Endothelial cell of umbilical vein (primary cell): ENCODE measurements at regions not wholly inside any gene's neighbourhood (a gene's known extent, or its start where the extent isn't known, plus 50 kb on each side); places are given as distances from the start of the nearest gene placed in this dataset.

Experiments
- BruUV-seq: library from RNA; stranded (reverse); fragments of 400-500 nt; replicated peaks from 2 replicates; lab custom pipeline; 2021; lab: Mats Ljungman, UMichigan
- CTCF ChIA-PET: fragments of 300-600, 350-600 bp; sonication (Branson Sonifier 250); formaldehyde crosslinking; loops from one replicate; lab custom pipeline; 2021; ENCODE audit warnings: antibody characterized with exemption, inconsistent platforms; lab: Charles Lee
- POLR2A ChIA-PET: fragments of 300-600, 350-600 bp; sonication (Branson Sonifier 250); formaldehyde crosslinking; loops from one replicate; lab custom pipeline; 2021; ENCODE audit warnings: antibody characterized with exemption, inconsistent platforms; lab: Charles Lee
- DNase-seq: peaks from one replicate; pipeline ENCODE4 v3.0.0-alpha.2; 2011; ENCODE audit warnings: low read depth, low spot score
- FAIRE-seq: peaks from 2 replicates; lab custom pipeline; 2011; peaks lifted over from hg19 to GRCh38; lab: Jason Lieb, UNC
- H2AFZ ChIP-seq: 2 replicates; pipeline ENCODE4 v1.6.0; 2012; ENCODE audit warnings: low read depth, low read length, control low read depth, inconsistent platforms
- H3K27ac ChIP-seq: 2 replicates; pipeline ENCODE4 v1.5.1; 2011; ENCODE audit warnings: low read depth, mild to moderate bottlenecking, control low read depth, low read length, moderate library complexity; ENCODE audit not compliant: insufficient read depth
- H3K27me3 ChIP-seq, 2 experiments: 2 replicates each; pipeline versions ENCODE4 v1.6.0 to v1.6.1; 2011; ENCODE audit warnings: low read length in 2 of 2, mixed read lengths in 1 of 2; ENCODE audit not compliant: control insufficient read depth in 2 of 2, insufficient read depth in 2 of 2
- H3K36me3 ChIP-seq, 2 experiments: 2 replicates in 1 of 2; 3 replicates in 1 of 2; pipeline ENCODE4 v1.5.1; 2011; ENCODE audit warnings: low read length in 2 of 2, mild to moderate bottlenecking in 1 of 2, moderate library complexity in 1 of 2; ENCODE audit not compliant: control insufficient read depth in 2 of 2, insufficient read depth in 2 of 2; ENCODE audit errors: extremely low read depth in 1 of 2
- H3K4me1 ChIP-seq: 3 replicates; pipeline ENCODE4 v1.5.1; 2011; ENCODE audit warnings: mild to moderate bottlenecking, low read length; ENCODE audit not compliant: control insufficient read depth, insufficient read depth; ENCODE audit errors: extremely low read depth
- H3K4me2 ChIP-seq: 2 replicates; pipeline ENCODE4 v1.6.1; 2011; ENCODE audit warnings: low read length, control low read depth, mixed read lengths; ENCODE audit not compliant: insufficient read depth
- H3K4me3 ChIP-seq, 3 experiments: fragments of 200-600 bp in 1 of 3; sonication (generic), shearing (Covaris generic) in 1 of 3; replicated peaks in 1 of 3; 2 replicates each; pipeline ENCODE4 v1.5.1; 2011 to 2016; ENCODE audit warnings: control low read depth in 3 of 3, low read length in 3 of 3, mild to moderate bottlenecking in 2 of 3, inconsistent platforms in 1 of 3, low read depth in 1 of 3, moderate library complexity in 1 of 3; ENCODE audit not compliant: insufficient read depth in 1 of 3
- H3K79me2 ChIP-seq: 2 replicates; pipeline ENCODE4 v1.6.0; 2012; ENCODE audit warnings: low read length, inconsistent platforms; ENCODE audit not compliant: control insufficient read depth, insufficient read depth
- H3K9ac ChIP-seq: replicated peaks from 2 replicates; pipeline ENCODE3; 2011; ENCODE audit warnings: low read length, control low read depth; ENCODE audit not compliant: insufficient read depth; ENCODE audit errors: extremely low read depth
- H3K9me1 ChIP-seq: replicated peaks from 3 replicates; pipeline ENCODE4 v1.6.0; 2011; ENCODE audit warnings: mild to moderate bottlenecking, low read length; ENCODE audit not compliant: control insufficient read depth, insufficient read depth; ENCODE audit errors: extremely low read depth
- H3K9me3 ChIP-seq: replicated peaks from 2 replicates; pipeline ENCODE4 v1.5.1; 2012; ENCODE audit warnings: low read length, inconsistent platforms; ENCODE audit not compliant: control insufficient read depth, insufficient read depth
- H4K20me1 ChIP-seq: replicated peaks from 2 replicates; pipeline ENCODE3; 2011; ENCODE audit warnings: mild to moderate bottlenecking, low read length; ENCODE audit not compliant: control insufficient read depth, insufficient read depth; ENCODE audit errors: extremely low read depth
- EZH2 ChIP-seq: IDR thresholded peaks from 2 replicates; pipeline ENCODE4 v1.6.1; 2012; ENCODE audit warnings: borderline replicate concordance, low read depth, mild to moderate bottlenecking, moderate library complexity, low read length, inconsistent platforms; ENCODE audit not compliant: severe bottlenecking
- FOS ChIP-seq: IDR thresholded peaks from 2 replicates; pipeline ENCODE4 v1.6.1; 2011; ENCODE audit warnings: mild to moderate bottlenecking, low read length, moderate library complexity, borderline replicate concordance; ENCODE audit not compliant: insufficient read depth
- GATA2 ChIP-seq: IDR thresholded peaks from 2 replicates; pipeline ENCODE4 v1.7.0; 2011; ENCODE audit warnings: low read depth, mild to moderate bottlenecking, moderate library complexity, mixed read lengths, low read length; ENCODE audit not compliant: insufficient read length, insufficient read depth
- JUN ChIP-seq: IDR thresholded peaks from 2 replicates; pipeline ENCODE4 v1.6.1; 2011; ENCODE audit warnings: borderline replicate concordance, low read depth; ENCODE audit not compliant: insufficient read length, insufficient read depth
- MYC ChIP-seq: IDR thresholded peaks from one replicate; pipeline ENCODE4 v1.6.1; 2011; ENCODE audit warnings: mild to moderate bottlenecking, low read depth, low read length
- POLR2A ChIP-seq: IDR thresholded peaks from 2 replicates; pipeline ENCODE4 v1.6.1; 2012; ENCODE audit warnings: low read depth, mild to moderate bottlenecking, control low read depth, low read length
- POLR2AphosphoS5 ChIP-seq: IDR thresholded peaks from 2 replicates; pipeline ENCODE4 v1.6.1; 2012; ENCODE audit warnings: low read depth, mild to moderate bottlenecking, control low read depth, low read length, moderate library complexity; ENCODE audit not compliant: insufficient read depth
- dilution Hi-C: fragments of 300-500 bp; cut with MboI; formaldehyde crosslinking; loops from one replicate; pipeline ENCODE4 v1.15.0; 2019; ENCODE audit warnings: low sequenced_read_pairs; ENCODE audit not compliant: extremely low pct_ligation_motif_present
- intact Hi-C: fragments of 100-400 bp; cut with micrococcal nuclease; formaldehyde crosslinking; loops from one replicate; pipeline ENCODE4 v1.10.0; 2022
- TF ChIP-seq, protein P1 (sequence below), 2 donors: IDR thresholded peaks; 1 replicate in 1 of 2; 2 replicates in 1 of 2; pipeline ENCODE4 v1.5.1; 2011; ENCODE audit warnings: low read length in 2 of 2, mild to moderate bottlenecking in 2 of 2, moderate library complexity in 2 of 2, control low read depth in 1 of 2, inconsistent platforms in 1 of 2, low read depth in 1 of 2; ENCODE audit not compliant: insufficient read depth in 1 of 2; ENCODE audit errors: extremely low read depth in 1 of 2
- TF ChIP-seq, protein P2 (sequence below): IDR thresholded peaks from 2 replicates; pipeline ENCODE4 v1.6.1; 2011; ENCODE audit not compliant: insufficient read depth, insufficient read length

- no peak overlapping the region for H3K27ac ChIP-seq
- TF ChIP-seq MYC (no peak), JUN (no peak), FOS (no peak), POLR2AphosphoS5 (no peak), EZH2 (no peak), POLR2A (no peak), GATA2 (no peak)
- TF ChIP-seq, protein P1, sequence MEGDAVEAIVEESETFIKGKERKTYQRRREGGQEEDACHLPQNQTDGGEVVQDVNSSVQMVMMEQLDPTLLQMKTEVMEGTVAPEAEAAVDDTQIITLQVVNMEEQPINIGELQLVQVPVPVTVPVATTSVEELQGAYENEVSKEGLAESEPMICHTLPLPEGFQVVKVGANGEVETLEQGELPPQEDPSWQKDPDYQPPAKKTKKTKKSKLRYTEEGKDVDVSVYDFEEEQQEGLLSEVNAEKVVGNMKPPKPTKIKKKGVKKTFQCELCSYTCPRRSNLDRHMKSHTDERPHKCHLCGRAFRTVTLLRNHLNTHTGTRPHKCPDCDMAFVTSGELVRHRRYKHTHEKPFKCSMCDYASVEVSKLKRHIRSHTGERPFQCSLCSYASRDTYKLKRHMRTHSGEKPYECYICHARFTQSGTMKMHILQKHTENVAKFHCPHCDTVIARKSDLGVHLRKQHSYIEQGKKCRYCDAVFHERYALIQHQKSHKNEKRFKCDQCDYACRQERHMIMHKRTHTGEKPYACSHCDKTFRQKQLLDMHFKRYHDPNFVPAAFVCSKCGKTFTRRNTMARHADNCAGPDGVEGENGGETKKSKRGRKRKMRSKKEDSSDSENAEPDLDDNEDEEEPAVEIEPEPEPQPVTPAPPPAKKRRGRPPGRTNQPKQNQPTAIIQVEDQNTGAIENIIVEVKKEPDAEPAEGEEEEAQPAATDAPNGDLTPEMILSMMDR (IDR thresholded peaks at IDR 0.05; ENCODE audit: extremely low read depth in 1 of 2, insufficient read depth in 1 of 2, low read depth in 1 of 2, low read length in 2 of 2), result no peak
- TF ChIP-seq, protein P2, sequence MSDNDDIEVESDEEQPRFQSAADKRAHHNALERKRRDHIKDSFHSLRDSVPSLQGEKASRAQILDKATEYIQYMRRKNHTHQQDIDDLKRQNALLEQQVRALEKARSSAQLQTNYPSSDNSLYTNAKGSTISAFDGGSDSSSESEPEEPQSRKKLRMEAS, result no peak
- dilution Hi-C loops (no loop called here), intact Hi-C loops (no loop called here)
- H3K9ac ChIP-seq, result no peak overlapping the region
- H3K36me3 ChIP-seq, result no peaks in the 10 kb centered on the region
- H3K4me2 ChIP-seq, result no peak overlapping the region
- no peaks in the 10 kb centered on the region for H3K79me2 ChIP-seq
- H2AFZ ChIP-seq, result no peak overlapping the region
- no peak overlapping the region for H3K4me3 ChIP-seq
- H3K9me1 ChIP-seq, result no peaks in the 10 kb centered on the region
- no peaks in the 10 kb centered on the region for H3K9me3 ChIP-seq
- no peak for DNase-seq
- ChIA-PET POLR2A (no interaction called here), CTCF (no interaction called here)
- no peaks in the 10 kb centered on the region for H3K4me1 ChIP-seq
- no TSS peak for BruUV-seq
- FAIRE-seq, result no peak
- H4K20me1 ChIP-seq, result no peaks in the 10 kb centered on the region
- no peaks in the 10 kb centered on the region for H3K27me3 ChIP-seq
These were observed 93.8 kb downstream of the SCP2D1 start for GRCh38 chr20:18907353-18907752.
